ENCODE measurements at regions not wholly inside any gene's neighbourhood (a gene's known extent, or its start where the extent isn't known, plus 50 kb on each side); places are given as distances from the start of the nearest gene placed in this dataset.
"Not testable (repeated sequence)": the region's sequence is repeated elsewhere in the genome, so short reads cannot be mapped to it uniquely, and the experiment has no call there.

DNA sequence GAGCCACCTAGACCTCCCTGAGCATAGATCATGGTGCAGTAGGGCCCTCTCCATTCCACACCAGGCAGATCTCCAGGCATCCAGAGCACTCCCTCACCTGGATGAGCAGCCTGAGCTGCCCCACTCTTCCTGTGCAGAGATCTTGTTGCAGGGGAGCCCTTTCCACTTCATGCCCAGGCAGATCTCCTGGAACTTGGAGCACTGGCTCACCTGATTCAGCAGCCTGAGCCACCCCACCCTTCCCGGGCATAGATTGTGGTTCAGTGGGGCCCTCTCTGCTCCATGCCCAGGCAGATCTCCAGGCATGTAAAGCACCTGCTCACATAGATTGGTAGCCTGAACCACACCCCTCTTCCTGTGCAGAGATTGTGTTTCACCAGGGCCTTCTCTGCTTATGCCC is 78.0 kb downstream of the SEC16B start:
- no peak overlapping the region for H3K4me3 ChIP-seq (ENCODE audit: low read length)
- no peaks in the 10 kb centered on the region for H3K36me3 ChIP-seq (ENCODE audit: control insufficient read depth, insufficient read depth, low read length)
- H3K4me1 ChIP-seq (ENCODE audit: control insufficient read depth, insufficient read depth, low read length) = no peaks in the 10 kb centered on the region
- H3K27me3 ChIP-seq (ENCODE audit: control insufficient read depth, insufficient read depth, low read length) = no peaks in the 10 kb centered on the region
- H3K27ac ChIP-seq (ENCODE audit: low read depth, low read length) = no peak overlapping the region
- no peak overlapping the region for H3K9ac ChIP-seq (ENCODE audit: low read length)

DNA sequence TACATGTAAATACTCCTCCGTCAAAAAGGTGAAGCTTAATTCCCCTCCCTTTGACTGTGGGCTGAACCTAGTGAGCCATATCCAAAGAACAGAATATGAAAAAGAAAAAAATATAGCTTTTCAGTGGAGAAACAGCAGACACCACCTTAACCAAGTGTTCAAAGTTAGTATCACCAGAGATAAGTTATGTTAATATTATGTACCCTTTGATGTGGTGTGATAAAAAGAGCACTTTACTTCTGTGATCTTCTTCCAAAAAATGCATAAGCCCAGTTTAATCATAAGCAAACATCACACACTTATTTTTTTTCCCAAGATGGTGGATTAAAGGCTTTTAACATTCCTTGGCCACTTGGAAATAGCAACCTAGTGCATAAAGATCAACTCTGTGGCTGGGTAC is 79.4 kb downstream of the SEC16B start:
- H3K27me3 ChIP-seq (ENCODE audit: control insufficient read depth, insufficient read depth, low read length) = no peaks in the 10 kb centered on the region
- H3K27ac ChIP-seq (ENCODE audit: low read depth, low read length) = no peak overlapping the region
- no peaks in the 10 kb centered on the region for H3K4me1 ChIP-seq (ENCODE audit: control insufficient read depth, insufficient read depth, low read length)
- no peak overlapping the region for H3K4me3 ChIP-seq (ENCODE audit: low read length)
- no peaks in the 10 kb centered on the region for H3K36me3 ChIP-seq (ENCODE audit: control insufficient read depth, insufficient read depth, low read length)
- H3K9ac ChIP-seq (ENCODE audit: low read length) = no peak overlapping the region

DNA sequence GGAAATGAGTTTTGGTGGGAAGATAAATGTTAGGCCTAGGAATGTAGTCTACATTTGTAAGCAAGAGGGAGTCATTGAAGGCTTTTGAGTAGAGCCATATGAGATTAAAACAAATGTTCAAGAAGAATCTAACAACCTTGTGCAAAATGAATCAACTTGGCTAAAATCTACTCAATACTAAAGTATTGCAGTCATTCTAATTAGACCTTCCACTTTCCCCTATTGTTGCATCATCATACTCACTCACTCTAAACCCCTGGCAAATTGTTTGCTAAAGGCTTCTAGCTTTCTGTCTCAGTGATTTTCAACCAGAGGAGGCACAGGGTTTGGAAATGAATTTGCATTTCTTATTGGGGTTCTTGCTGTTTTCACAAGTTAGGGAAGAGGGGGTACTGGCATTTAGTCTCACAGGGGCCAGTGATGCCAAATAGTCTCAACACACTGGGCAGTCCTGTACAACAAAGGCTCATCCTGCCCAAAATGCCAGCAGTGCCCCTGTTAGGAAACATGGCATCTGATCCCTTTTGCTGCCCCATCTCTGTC is 85.3 kb downstream of the SEC16B start:
- H3K4me1 ChIP-seq (ENCODE audit: control insufficient read depth, insufficient read depth, low read length) = no peaks in the 10 kb centered on the region
- no peaks in the 10 kb centered on the region for H3K36me3 ChIP-seq (ENCODE audit: control insufficient read depth, insufficient read depth, low read length)
- peaks cover 2% of the 10 kb centered on the region for H3K27me3 ChIP-seq (ENCODE audit: control insufficient read depth, insufficient read depth, low read length)
- no peak overlapping the region for H3K27ac ChIP-seq (ENCODE audit: low read depth, low read length)
- no peak overlapping the region for H3K4me3 ChIP-seq (ENCODE audit: low read length)
- no peak overlapping the region for H3K9ac ChIP-seq (ENCODE audit: low read length)

DNA sequence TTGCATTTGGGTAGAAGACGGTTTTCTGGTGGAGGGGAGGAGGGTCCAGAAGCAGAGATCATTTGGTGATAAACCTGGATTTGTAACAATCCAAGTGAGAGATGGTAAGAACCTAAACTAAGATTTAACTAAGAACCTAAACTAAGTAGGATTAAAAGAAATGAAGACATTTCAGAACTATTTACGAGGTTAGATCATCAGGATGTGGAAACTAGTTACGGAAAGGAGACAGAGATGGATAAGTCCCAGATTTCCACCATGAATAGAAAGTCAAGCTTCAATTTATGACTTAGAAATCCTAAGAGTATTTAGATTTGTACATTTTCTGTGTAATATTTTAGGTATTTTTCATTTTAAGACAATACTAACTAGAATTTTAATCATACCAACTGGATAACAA is 86.3 kb downstream of the SEC16B start:
- Histone ChIP-seq H3K9ac (ENCODE audit: low read length) (no peak overlapping the region), H3K27ac (ENCODE audit: low read depth, low read length) (no peak overlapping the region), H3K36me3 (ENCODE audit: control insufficient read depth, insufficient read depth, low read length) (no peaks in the 10 kb centered on the region), H3K4me1 (ENCODE audit: control insufficient read depth, insufficient read depth, low read length) (no peaks in the 10 kb centered on the region), H3K27me3 (ENCODE audit: control insufficient read depth, insufficient read depth, low read length) (peaks cover 2% of the 10 kb centered on the region), H3K4me3 (ENCODE audit: low read length) (no peak overlapping the region)

DNA sequence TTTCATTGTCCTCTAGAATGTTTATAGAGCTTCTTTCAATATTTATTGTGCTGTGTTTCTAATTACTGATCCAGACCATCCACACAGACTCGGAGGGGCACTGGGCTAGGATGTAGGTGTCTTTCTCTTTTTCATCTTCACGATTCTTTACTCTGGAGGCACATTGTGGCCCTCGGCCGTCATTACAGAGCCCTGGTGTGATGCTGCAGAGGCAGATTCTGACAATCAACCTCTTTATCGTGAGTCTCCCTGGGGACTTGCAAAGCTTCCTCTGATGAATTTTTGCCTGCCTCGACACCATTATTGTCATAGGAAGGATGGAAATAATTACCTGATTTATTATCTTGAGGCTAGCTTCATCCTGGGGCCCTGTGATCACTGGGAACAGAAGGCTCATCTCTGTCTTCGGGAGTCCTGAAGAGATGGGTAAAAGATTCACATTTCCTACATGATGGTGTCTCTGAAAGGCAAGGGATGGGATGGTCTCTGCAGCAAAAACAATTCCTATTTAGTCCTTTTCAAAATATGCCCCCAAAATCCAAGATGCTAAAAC is 89.4 kb downstream of the SEC16B start:
- H3K27ac ChIP-seq (ENCODE audit: low read depth, low read length) = no peak overlapping the region
- H3K4me3 ChIP-seq (ENCODE audit: low read length) = no peak overlapping the region
- H3K4me1 ChIP-seq (ENCODE audit: control insufficient read depth, insufficient read depth, low read length) = no peaks in the 10 kb centered on the region
- no peaks in the 10 kb centered on the region for H3K36me3 ChIP-seq (ENCODE audit: control insufficient read depth, insufficient read depth, low read length)
- H3K27me3 ChIP-seq (ENCODE audit: control insufficient read depth, insufficient read depth, low read length) = peaks cover 2% of the 10 kb centered on the region
- no peak overlapping the region for H3K9ac ChIP-seq (ENCODE audit: low read length)

DNA sequence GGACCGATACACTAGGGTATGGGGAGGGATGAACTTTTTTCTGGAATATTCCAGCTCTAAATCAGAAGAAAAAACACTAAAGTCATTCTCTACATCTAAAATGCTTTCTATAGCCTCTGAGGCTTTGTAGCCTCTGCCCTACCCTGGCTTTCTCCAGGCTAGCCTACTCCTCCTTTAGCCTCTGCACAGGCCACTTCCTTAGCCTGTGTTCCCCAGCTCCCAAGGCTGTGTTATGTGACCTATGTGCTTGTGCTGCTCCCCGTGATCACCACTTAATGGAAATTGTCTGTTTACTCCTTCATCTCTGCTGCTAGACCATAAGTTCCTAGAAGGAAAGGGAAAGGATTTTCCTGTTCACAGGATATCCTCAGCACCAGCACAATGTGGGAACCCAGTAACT is 92.8 kb downstream of the SEC16B start:
- Histone ChIP-seq H3K27ac (ENCODE audit: low read depth, low read length) (no peak overlapping the region), H3K4me1 (ENCODE audit: control insufficient read depth, insufficient read depth, low read length) (no peaks in the 10 kb centered on the region), H3K36me3 (ENCODE audit: control insufficient read depth, insufficient read depth, low read length) (no peaks in the 10 kb centered on the region), H3K9ac (ENCODE audit: low read length) (no peak overlapping the region), H3K27me3 (ENCODE audit: control insufficient read depth, insufficient read depth, low read length) (peaks cover 2% of the 10 kb centered on the region), H3K4me3 (ENCODE audit: low read length) (no peak overlapping the region)

DNA sequence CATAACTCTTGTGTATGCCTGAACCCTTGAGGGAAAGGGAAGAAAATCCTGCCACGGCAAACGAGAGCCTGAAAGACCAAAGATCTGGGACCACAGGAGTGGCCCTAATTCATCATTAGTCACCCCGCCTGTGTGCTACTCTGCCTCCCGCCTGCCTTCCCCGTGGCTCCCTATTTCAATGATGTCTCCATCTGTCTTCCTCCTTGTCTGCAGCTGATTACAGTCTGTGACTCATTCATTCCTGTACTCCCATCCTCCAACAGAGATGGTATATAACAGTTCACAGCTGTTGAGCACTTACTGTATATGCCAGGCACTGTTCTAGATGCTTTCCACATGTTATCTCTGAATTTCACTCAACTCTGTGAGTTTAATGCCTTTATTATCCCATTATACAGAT is 96.6 kb downstream of the SEC16B start:
- H3K36me3 ChIP-seq (ENCODE audit: control insufficient read depth, insufficient read depth, low read length) = no peaks in the 10 kb centered on the region
- no peak overlapping the region for H3K9ac ChIP-seq (ENCODE audit: low read length)
- no peak overlapping the region for H3K4me3 ChIP-seq (ENCODE audit: low read length)
- H3K27ac ChIP-seq (ENCODE audit: low read depth, low read length) = no peak overlapping the region
- no peaks in the 10 kb centered on the region for H3K27me3 ChIP-seq (ENCODE audit: control insufficient read depth, insufficient read depth, low read length)
- H3K4me1 ChIP-seq (ENCODE audit: control insufficient read depth, insufficient read depth, low read length) = no peaks in the 10 kb centered on the region

DNA sequence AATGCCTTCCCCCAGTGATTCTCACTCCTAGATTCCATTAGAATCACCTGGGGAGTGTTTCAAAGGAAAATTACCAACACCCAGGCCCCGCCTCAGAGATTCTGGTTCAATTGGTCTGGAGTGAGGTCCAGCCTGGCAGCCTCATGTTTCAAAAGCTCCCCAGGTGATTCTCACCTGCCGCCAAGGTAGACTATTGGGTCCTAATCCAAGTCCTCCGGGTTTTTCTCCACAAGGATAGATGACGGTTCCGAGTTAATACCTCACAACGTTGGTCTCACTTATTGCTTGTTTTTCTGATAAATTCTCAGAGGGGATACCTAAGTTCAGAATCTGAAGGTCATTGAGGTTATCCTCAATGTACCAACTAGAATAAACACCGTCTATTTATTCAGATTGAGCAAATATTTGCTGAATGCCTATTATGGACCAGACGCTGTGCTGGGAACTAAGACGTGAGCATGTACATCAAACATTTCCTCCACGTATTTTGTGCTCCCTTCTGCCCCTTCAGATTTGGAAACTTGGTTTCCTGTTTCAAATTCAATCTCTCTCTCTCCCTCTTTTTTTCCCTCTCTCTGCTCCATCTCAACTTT is 97.5 kb downstream of the SEC16B start:
- no peak overlapping the region for H3K4me3 ChIP-seq (ENCODE audit: low read length)
- no peak overlapping the region for H3K27ac ChIP-seq (ENCODE audit: low read depth, low read length)
- H3K9ac ChIP-seq (ENCODE audit: low read length) = no peak overlapping the region
- no peaks in the 10 kb centered on the region for H3K36me3 ChIP-seq (ENCODE audit: control insufficient read depth, insufficient read depth, low read length)
- H3K27me3 ChIP-seq (ENCODE audit: control insufficient read depth, insufficient read depth, low read length) = no peaks in the 10 kb centered on the region
- H3K4me1 ChIP-seq (ENCODE audit: control insufficient read depth, insufficient read depth, low read length) = no peaks in the 10 kb centered on the region

DNA sequence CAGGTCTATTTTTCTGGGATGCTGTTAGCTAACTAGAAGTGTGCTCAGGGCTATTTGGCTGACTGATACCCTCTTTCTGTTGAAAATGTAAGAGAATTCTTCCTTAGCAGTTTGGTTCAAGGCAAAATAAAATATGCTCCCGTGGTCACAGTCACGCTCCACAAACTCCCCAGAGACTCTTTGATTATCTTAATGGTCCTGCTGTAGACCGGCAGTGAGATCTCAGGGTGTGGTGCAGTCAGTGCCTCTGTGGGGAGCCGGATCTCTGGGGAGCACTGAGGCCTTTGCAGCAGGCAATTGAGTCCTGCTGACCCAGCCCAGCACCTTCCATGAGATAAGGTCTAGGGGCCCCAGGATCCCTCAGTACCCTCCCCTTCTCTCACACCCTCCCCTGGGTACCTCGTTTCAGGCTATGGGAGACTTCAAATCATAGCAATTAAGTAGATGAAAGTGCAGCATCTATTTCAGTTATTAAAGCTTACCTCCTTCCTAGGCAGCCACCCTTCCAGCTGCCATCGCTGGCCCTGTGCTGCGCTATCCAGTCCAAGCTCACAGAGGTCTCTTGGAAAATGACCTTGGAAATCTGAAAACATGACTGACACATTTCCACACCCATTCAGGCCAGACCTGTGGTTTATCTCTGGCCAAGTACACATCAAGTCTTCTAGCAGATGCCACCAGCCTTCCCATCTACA is 98.1 kb downstream of the SEC16B start:
- H3K36me3 ChIP-seq (ENCODE audit: control insufficient read depth, insufficient read depth, low read length) = no peaks in the 10 kb centered on the region

DNA sequence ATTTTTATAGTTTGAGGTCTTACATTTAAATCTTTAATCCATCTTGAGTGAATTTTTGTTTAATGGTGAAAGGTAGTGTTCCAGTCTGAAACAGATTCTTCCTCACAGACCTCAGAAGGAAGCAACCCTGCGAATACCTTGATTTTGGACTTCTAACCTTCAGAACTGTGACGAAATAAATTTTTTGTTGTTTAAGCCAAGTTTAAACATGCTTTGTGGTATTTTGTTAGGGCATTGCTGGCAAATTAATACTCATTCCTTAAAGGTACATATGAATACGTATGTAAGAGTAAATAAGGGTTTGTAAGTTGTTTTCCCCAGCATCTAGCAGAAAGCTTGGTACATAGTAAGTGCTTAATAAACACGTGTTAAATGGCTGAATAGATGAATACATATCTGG is 100.3 kb downstream of the SEC16B start:
- no peaks in the 10 kb centered on the region for H3K36me3 ChIP-seq (ENCODE audit: control insufficient read depth, insufficient read depth, low read length)
- no peaks in the 10 kb centered on the region for H3K27me3 ChIP-seq (ENCODE audit: control insufficient read depth, insufficient read depth, low read length)
- H3K9ac ChIP-seq (ENCODE audit: low read length) = no peak overlapping the region
- no peak overlapping the region for H3K27ac ChIP-seq (ENCODE audit: low read depth, low read length)
- H3K4me3 ChIP-seq (ENCODE audit: low read length) = no peak overlapping the region
- H3K4me1 ChIP-seq (ENCODE audit: control insufficient read depth, insufficient read depth, low read length) = no peaks in the 10 kb centered on the region

More for the DNA sequence above, 98.1 kb downstream of the SEC16B start:
- Histone ChIP-seq H3K9ac (ENCODE audit: low read length) (no peak overlapping the region), H3K27ac (ENCODE audit: low read depth, low read length) (no peak overlapping the region), H3K4me3 (ENCODE audit: low read length) (no peak overlapping the region), H3K4me1 (ENCODE audit: control insufficient read depth, insufficient read depth, low read length) (no peaks in the 10 kb centered on the region), H3K27me3 (ENCODE audit: control insufficient read depth, insufficient read depth, low read length) (no peaks in the 10 kb centered on the region)

DNA sequence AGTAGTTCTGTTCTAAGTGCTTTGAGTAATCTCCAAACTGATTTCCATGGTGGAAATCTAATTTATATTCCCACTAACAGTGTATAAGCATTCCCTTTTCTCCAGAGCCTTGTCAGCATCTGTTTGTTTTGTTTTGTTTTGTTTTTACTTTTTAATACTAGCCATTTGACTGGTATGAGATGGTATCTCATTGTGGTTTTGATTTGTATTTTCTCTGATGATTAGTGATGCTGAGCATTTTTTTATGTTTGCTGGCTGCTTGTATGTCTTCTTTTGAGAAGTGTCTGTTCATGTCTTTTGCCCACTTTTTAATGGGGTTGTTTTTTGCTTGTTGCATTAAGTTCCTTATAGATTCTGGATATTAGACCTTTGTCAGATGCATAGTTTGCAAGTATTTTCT is 100.8 kb downstream of the SEC16B start:
- H3K27me3 ChIP-seq (ENCODE audit: control insufficient read depth, insufficient read depth, low read length); H3K4me1 ChIP-seq (ENCODE audit: control insufficient read depth, insufficient read depth, low read length); H3K4me3 ChIP-seq (ENCODE audit: low read length); H3K27ac ChIP-seq (ENCODE audit: low read depth, low read length); H3K9ac ChIP-seq (ENCODE audit: low read length); H3K36me3 ChIP-seq (ENCODE audit: control insufficient read depth, insufficient read depth, low read length): not testable (repeated sequence)

DNA sequence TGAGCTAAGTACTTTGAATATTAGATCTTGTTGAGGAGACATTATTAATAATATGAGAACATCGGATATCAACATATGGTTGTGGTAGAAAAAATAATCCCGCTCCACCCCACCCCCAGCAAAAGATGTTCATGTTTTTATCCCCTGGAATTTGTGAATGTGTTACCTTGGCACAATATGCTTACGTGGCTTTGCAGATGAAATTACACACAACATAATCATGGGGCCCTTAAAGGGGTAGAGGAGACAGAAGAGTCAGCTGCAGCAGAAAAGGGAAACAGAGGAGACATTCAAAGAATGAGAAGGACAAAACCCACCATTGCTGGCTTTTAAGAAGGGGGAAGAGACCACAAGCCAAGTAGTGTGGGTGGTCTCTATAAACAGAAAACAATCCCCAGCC is 104.1 kb downstream of the SEC16B start:
- H3K4me3 ChIP-seq (ENCODE audit: low read length) = no peak overlapping the region
- no peaks in the 10 kb centered on the region for H3K36me3 ChIP-seq (ENCODE audit: control insufficient read depth, insufficient read depth, low read length)
- no peak overlapping the region for H3K27ac ChIP-seq (ENCODE audit: low read depth, low read length)
- no peak overlapping the region for H3K9ac ChIP-seq (ENCODE audit: low read length)
- no peaks in the 10 kb centered on the region for H3K4me1 ChIP-seq (ENCODE audit: control insufficient read depth, insufficient read depth, low read length)
- H3K27me3 ChIP-seq (ENCODE audit: control insufficient read depth, insufficient read depth, low read length) = no peaks in the 10 kb centered on the region

Data from rectal smooth muscle tissue (tissue), 1 donor.